Activated naive CD4-positive, alpha-beta T cell treated with anti-CD3 and anti-CD28 coated beads, Interleukin-2, amount 50 U/mL, for 24 hours (primary cell): ENCODE measurements at regions not wholly inside any gene's neighbourhood (a gene's known extent, or its start where the extent isn't known, plus 50 kb on each side); places are given as distances from the start of the nearest gene placed in this dataset.
"Not testable (repeated sequence)": the region's sequence is repeated elsewhere in the genome, so short reads cannot be mapped to it uniquely, and the experiment has no call there.

Experiments used
- H3K27ac Mint-ChIP-seq: one replicate; pipeline ENCODE4 v1.8.0; 2021; ENCODE audit warnings: mild to moderate bottlenecking, mixed read lengths
- H3K27me3 Mint-ChIP-seq: one replicate; pipeline ENCODE4 v1.8.0; 2021; ENCODE audit warnings: mixed read lengths
- H3K36me3 Mint-ChIP-seq: one replicate; pipeline ENCODE4 v1.8.0; 2021; ENCODE audit warnings: mixed read lengths
- H3K4me1 Mint-ChIP-seq: one replicate; pipeline ENCODE4 v1.8.0; 2021; ENCODE audit warnings: mixed read lengths
- H3K4me3 Mint-ChIP-seq: one replicate; pipeline ENCODE4 v1.8.0; 2021; ENCODE audit warnings: mild to moderate bottlenecking, mixed read lengths
- H3K9me3 Mint-ChIP-seq: one replicate; pipeline ENCODE4 v1.8.0; 2021; ENCODE audit warnings: mixed read lengths

DNA sequence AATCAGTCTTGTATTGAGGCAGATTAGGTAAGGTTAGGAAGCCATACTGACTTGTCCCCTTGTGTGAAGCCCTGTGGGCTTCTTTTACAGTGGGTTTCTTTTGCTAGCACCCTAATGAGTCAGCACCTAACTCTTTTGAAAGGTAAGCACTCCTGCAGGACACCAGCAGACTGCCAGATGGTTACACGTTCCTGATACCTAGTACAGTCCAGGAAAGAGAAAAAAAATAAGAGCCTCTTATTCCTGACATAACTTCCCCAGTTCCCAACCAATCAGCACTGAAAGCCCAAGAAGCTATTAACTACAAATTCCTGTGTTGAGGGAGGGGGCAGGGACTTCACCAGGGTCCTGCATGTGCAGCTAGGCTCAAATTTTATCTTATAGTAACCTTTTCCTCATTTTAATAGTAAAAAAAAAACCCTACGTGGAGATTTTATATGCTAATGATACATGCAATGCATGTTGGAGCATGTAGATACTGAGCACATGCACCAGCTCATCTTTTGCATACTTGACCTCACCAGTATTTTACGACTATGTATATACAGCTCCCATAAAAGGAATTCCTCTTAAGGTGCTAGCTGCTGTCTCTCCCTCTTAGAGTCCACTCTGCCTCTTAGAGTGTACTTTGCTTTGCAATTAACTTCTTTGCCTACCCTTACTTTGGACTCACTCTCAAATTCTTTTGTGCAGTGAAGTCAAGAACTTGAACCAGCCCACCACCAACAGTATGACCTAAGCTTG, 84.7 kb upstream of the RORB start:
- Mint-ChIP-seq H3K36me3 (no peaks in the 10 kb centered on the region), H3K9me3 (peaks cover 14% of the 10 kb centered on the region), H3K4me3 (no peak overlapping the region), H3K27ac (no peak overlapping the region), H3K27me3 (no peaks in the 10 kb centered on the region), H3K4me1 (no peaks in the 10 kb centered on the region)

GRCh38 chr9:74413876-74414275, 83.3 kb upstream of the RORB start:
- Mint-ChIP-seq H3K4me3 (no peak overlapping the region), H3K27ac (no peak overlapping the region), H3K27me3 (no peaks in the 10 kb centered on the region), H3K9me3 (peaks cover 9% of the 10 kb centered on the region), H3K4me1 (no peaks in the 10 kb centered on the region), H3K36me3 (no peaks in the 10 kb centered on the region)

- H3K4me1 Mint-ChIP-seq = no peaks in the 10 kb centered on the region
- no peaks in the 10 kb centered on the region for H3K36me3 Mint-ChIP-seq
- H3K27ac Mint-ChIP-seq = no peak overlapping the region
- H3K27me3 Mint-ChIP-seq = no peaks in the 10 kb centered on the region
- H3K9me3 Mint-ChIP-seq = peaks cover 9% of the 10 kb centered on the region
- no peak overlapping the region for H3K4me3 Mint-ChIP-seq
These were observed 82.8 kb upstream of the RORB start for GRCh38 chr9:74414325-74414724.

- Mint-ChIP-seq H3K36me3 (no peaks in the 10 kb centered on the region), H3K27me3 (no peaks in the 10 kb centered on the region), H3K4me1 (no peaks in the 10 kb centered on the region), H3K4me3 (no peak overlapping the region), H3K27ac (no peak overlapping the region), H3K9me3 (peaks cover 9% of the 10 kb centered on the region)
These were observed 81.1 kb upstream of the RORB start for GRCh38 chr9:74415995-74416394.

DNA sequence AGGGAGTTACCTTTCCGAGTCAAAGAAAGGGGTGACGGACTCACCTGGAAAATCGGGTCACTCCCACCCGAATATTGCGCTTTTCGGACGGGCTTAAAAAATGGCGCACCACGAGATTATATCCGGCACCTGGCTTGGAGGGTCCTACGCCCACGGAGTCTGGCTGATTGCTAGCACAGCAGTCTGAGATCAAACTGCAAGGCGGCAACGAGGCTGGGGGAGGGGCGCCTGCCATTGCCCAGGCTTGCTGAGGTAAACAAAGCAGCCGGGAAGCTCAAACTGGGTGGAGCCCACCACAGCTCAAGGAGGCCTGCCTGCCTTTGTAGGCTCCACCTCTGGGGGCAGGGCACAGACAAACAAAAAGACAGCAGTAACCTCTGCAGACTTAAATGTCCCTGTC, 72.6 kb upstream of the RORB start:
- H3K27me3 Mint-ChIP-seq, H3K4me1 Mint-ChIP-seq, H3K9me3 Mint-ChIP-seq, H3K4me3 Mint-ChIP-seq, H3K36me3 Mint-ChIP-seq, H3K27ac Mint-ChIP-seq: not testable (repeated sequence)

DNA sequence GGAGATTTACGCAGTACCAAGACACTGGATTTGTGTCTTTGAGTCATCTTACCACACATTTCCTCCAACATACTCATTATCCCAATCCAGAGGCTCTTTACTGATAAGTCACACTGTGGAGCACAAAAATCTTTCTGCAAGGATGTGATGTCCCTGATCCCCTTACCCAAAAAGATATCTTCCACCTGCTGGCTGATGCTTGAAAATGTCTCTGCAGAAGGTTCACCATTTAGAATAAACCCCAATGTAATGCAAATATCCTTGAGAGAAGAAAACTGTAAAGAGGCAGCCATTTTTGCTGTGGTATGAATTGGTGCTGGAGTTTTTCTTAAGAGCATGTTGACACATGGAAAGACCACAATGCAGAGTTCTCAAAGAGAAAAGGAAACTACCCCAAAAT, 65.7 kb upstream of the RORB start:
- Mint-ChIP-seq H3K27me3 (peaks cover 1% of the 10 kb centered on the region), H3K27ac (no peak overlapping the region), H3K36me3 (peaks cover 2% of the 10 kb centered on the region), H3K4me3 (no peak overlapping the region), H3K4me1 (no peaks in the 10 kb centered on the region), H3K9me3 (no peaks in the 10 kb centered on the region)

DNA sequence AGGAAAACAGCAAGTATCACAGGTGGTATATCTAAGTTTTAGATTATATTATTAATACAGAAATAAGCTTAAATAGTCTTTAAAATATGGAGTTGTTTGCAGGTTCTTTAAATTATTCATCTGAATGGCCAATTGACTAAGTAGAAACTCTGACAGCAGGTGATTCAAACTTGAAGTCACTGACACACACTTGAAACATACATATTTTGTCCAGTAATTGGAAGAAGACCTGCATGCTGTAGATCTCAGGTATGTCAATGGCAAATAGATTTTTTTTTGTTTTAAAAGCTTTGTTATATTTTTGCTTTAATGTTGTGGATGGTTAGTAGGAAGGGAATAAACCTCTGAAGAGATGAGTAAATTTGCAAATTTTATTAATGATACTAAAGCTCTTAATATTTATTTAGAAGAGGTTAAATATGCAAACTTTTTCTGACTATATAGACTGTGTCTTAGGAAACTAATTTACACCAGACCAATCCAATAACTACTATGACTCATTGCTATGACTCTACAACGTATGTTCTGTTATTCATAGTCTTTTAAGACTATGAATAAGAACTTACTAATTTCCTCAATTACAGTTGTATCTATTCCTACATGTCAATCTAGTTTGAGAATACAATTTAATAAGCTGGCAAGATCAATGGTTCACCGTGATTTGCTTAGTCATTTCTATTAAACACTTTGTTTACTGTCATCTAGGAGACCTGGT, 53.9 kb upstream of the RORB start:
- no peaks in the 10 kb centered on the region for H3K36me3 Mint-ChIP-seq
- no peaks in the 10 kb centered on the region for H3K27me3 Mint-ChIP-seq
- no peak overlapping the region for H3K27ac Mint-ChIP-seq
- H3K4me1 Mint-ChIP-seq = no peaks in the 10 kb centered on the region
- no peak overlapping the region for H3K4me3 Mint-ChIP-seq
- H3K9me3 Mint-ChIP-seq = peaks cover 5% of the 10 kb centered on the region

GRCh38 chr9:74444369-74444768, 52.8 kb upstream of the RORB start:
- Mint-ChIP-seq H3K27ac (no peak overlapping the region), H3K4me3 (no peak overlapping the region), H3K9me3 (peaks cover 5% of the 10 kb centered on the region), H3K36me3 (no peaks in the 10 kb centered on the region), H3K4me1 (no peaks in the 10 kb centered on the region), H3K27me3 (no peaks in the 10 kb centered on the region)
